ENCODE measurements at regions not wholly inside any gene's neighbourhood (a gene's known extent, or its start where the extent isn't known, plus 50 kb on each side); places are given as distances from the start of the nearest gene placed in this dataset.

GRCh38 chr3:20515834-20516233 is 329.8 kb upstream of the SGO1 start:
- TF ChIP-seq CTCF (conservative IDR thresholded peaks at IDR 0.05; ENCODE audit: low read depth, low read length) (no peak), EZH2 (IDR thresholded peaks at IDR 0.05; ENCODE audit: borderline replicate concordance, low read depth, low read length, poor library complexity, severe bottlenecking) (no peak)

All from A673 (cell line).